Pancreas (tissue), 10 donors: ENCODE measurements at regions not wholly inside any gene's neighbourhood (a gene's known extent, or its start where the extent isn't known, plus 50 kb on each side); places are given as distances from the start of the nearest gene placed in this dataset.

Source experiments
- ATAC-seq, 4 donors: fragments of 200-7000 bp; cut with Tn5 transposase; one replicate each; pipeline versions ENCODE4 v1.8.0 to v1.9.1; 2020; ENCODE audit warnings: mild to moderate bottlenecking in 4 of 4, moderate library complexity in 4 of 4
- DNase-seq, 6 donors: peaks; one replicate each; pipeline ENCODE4 v3.0.0-alpha.2; 2020
- FAIRE-seq: peaks from 2 replicates; lab custom pipeline; 2012; peaks lifted over from hg19 to GRCh38; lab: Jason Lieb, UNC
- H3K27ac ChIP-seq, 4 donors: fragments of 200-600 bp; sonication (generic); 1 replicate in 3 of 4; 2 replicates in 1 of 4; pipeline versions ENCODE4 v1.5.0 to v1.8.0; 2020
- H3K27me3 ChIP-seq, 4 donors: fragments of 200-600 bp; one replicate each; pipeline ENCODE4 v1.8.0; 2021
- H3K36me3 ChIP-seq, 3 donors: fragments of 200-600 bp; sonication (generic) in 1 of 3; one replicate each; pipeline versions ENCODE4 v1.5.0 to v1.8.0; 2020 to 2021
- H3K4me1 ChIP-seq, 3 donors: fragments of 200-600 bp; one replicate each; pipeline ENCODE4 v1.8.0; 2021
- H3K4me3 ChIP-seq, 4 donors: fragments of 200-600 bp; sonication (generic) in 2 of 4; one replicate each; pipeline versions ENCODE4 v1.5.0 to v1.8.0; 2020 to 2021
- H3K9me3 ChIP-seq, 4 donors: fragments of 200-600 bp; one replicate each; pipeline ENCODE4 v1.8.0; 2021
- WGBS, 2 donors: extraction: QIAGEN DNeasy Blood & Tissue Kit; methylation state at CpG; one replicate each; pipeline ENCODE4 v1.1.7; 2013; 5-methylcytosine and 5-hydroxymethylcytosine counted together
- intact Hi-C, 3 donors: fragments of 100-400 bp; cut with DNase I; formaldehyde crosslinking; loops; one replicate each; pipeline versions ENCODE4 v1.11.1 to v1.14.2; 2022
- TF ChIP-seq, protein P1 (sequence below), 4 donors: fragments of 200-600 bp; sonication (generic) in 3 of 4; IDR thresholded peaks; one replicate each; pipeline versions ENCODE4 v1.5.0 to v1.8.0; 2021; ENCODE audit warnings: antibody characterized with exemption in 4 of 4
- donor health status: healthy with polysubstance abuse.
- donor health status: DM: no; HTN: no; CAD: no; lungs with moderate emphysema.
- donor health status: DM: no; HTN: no; CAD: no.
- donor health status: control.
- donor health status: control.
- donor health status: Bipolar disorder and iron deficiency.
- donor health status: DM: yes; HTN: yes; CAD: no.
- donor health status: DM: no; HTN: no; CAD: no.
- donor health status: DM: no; HTN: no; CAD: no.
- donor health status: DM: yes; HTN: yes; CAD: no.

DNA sequence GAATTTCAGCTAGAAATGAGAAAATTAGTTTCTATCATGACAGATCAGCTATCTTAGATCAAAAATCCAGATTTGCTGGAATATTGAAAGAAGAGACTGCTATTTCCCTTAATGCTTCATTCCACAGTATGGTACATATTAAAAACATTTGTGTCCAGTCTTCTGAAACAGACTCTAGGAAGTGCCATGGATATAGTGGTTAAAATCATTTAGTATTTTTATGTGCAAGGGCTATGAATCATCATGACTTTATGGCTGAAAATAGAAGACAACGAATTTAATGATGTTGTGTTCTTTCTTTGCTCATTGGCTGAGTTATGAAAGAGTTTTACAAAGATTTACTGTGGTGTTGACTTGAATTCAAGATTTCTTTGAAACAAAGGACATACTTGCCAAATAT is 146.6 kb downstream of the ANKRD60 start:
- H3K9me3 ChIP-seq: no peaks in the 10 kb centered on the region
- FAIRE-seq (no peak), DNase-seq (no peak), ATAC-seq (no peak)
- no peaks in the 10 kb centered on the region for H3K36me3 ChIP-seq
- H3K27ac ChIP-seq: no peak overlapping the region
- peaks cover 0 to 12% (median 0%) of the 10 kb centered on the region in 3 donors for H3K4me1 ChIP-seq
- intact Hi-C loops: no loop called here
- no peak overlapping the region for H3K4me3 ChIP-seq
- 13 to 30% methylated on average over 1 of the region's 1 CpG for WGBS, 2 donors
- H3K27me3 ChIP-seq: no peaks in the 10 kb centered on the region
- TF ChIP-seq, protein P1, sequence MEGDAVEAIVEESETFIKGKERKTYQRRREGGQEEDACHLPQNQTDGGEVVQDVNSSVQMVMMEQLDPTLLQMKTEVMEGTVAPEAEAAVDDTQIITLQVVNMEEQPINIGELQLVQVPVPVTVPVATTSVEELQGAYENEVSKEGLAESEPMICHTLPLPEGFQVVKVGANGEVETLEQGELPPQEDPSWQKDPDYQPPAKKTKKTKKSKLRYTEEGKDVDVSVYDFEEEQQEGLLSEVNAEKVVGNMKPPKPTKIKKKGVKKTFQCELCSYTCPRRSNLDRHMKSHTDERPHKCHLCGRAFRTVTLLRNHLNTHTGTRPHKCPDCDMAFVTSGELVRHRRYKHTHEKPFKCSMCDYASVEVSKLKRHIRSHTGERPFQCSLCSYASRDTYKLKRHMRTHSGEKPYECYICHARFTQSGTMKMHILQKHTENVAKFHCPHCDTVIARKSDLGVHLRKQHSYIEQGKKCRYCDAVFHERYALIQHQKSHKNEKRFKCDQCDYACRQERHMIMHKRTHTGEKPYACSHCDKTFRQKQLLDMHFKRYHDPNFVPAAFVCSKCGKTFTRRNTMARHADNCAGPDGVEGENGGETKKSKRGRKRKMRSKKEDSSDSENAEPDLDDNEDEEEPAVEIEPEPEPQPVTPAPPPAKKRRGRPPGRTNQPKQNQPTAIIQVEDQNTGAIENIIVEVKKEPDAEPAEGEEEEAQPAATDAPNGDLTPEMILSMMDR (IDR thresholded peaks at IDR 0.05): no peak

DNA sequence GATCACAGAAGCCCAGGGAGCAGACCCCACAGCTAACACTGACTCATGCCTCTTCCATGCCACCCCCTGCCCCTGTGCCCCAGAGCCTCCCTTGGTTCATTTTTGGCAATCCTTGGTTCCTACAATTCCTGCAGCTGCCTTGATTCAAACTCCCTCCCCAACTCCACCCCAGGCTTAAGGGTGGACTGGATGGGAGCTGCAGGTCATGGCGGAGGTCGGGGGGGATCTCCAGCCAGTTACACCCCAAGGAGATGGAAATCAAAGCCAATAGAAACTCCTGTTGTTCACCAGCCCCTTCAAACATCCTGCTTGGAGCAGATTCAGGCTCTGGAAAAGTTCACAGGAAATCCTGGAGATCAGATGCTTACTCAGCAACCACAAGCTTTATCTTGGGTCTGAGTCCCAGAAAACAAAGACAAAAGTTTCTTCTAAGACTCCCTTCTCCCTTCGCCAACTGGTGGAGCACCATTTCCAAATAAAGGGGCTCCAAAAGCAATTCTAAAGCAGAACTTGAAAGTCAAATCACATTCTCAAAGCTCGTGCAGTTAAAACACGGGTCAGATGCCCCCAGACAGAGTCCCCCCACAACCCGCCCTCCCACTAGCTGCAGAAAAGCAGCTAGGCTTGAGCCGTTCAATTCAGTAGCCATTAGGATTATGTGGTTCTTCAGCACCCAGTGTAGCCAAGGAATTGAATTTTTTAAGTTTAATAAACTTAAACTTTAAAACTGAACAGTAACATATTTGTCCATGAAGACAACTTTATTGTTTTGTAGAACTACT is 149.5 kb downstream of the ANKRD60 start:
- no peaks in the 10 kb centered on the region for H3K27me3 ChIP-seq
- peaks cover 0 to 6% (median 0%) of the 10 kb centered on the region in 3 donors for H3K4me1 ChIP-seq
- H3K27ac ChIP-seq: no peak overlapping the region
- no peak overlapping the region for H3K4me3 ChIP-seq
- 55 to 71% methylated on average over 7 of the region's 7 CpGs for WGBS, 2 donors
- no peaks in the 10 kb centered on the region for H3K36me3 ChIP-seq
- intact Hi-C loops: no loop called here
- ATAC-seq: peak in 1 of 4 donors; percentile 38
- H3K9me3 ChIP-seq: no peaks in the 10 kb centered on the region
- TF ChIP-seq, protein P1 (IDR thresholded peaks at IDR 0.05): no peak
- peak in 1 of 6 donors; percentile 6 for DNase-seq
- no peak for FAIRE-seq

DNA sequence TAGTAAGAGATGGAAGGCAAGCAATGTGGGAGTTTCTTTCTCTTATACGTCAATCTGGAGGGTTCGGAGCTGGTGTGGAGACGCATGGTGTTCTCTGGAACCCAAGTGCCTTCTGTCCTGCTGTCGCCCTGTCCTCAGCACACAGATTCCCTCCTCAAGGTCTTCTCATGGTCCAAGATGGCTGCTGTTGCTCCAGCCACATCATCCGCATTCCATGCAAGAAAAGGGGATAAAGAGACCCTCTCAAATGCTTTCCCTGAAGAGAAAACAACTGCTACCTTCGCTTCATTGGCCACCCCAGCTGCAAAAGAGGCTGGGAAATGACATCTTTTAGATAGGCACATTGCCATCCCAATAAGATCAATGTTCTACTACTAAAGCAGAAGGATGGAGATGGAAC is 151.2 kb downstream of the ANKRD60 start:
- TF ChIP-seq, protein P1 (IDR thresholded peaks at IDR 0.05): no peak
- ATAC-seq (no peak), FAIRE-seq (no peak), DNase-seq (no peak)
- no peaks in the 10 kb centered on the region for H3K27me3 ChIP-seq
- 75 to 79% methylated on average over 6 of the region's 6 CpGs for WGBS, 2 donors
- peaks cover 0 to 3% (median 0%) of the 10 kb centered on the region in 3 donors for H3K4me1 ChIP-seq
- H3K4me3 ChIP-seq: no peak overlapping the region
- H3K9me3 ChIP-seq: no peaks in the 10 kb centered on the region
- H3K27ac ChIP-seq: no peak overlapping the region
- no peaks in the 10 kb centered on the region for H3K36me3 ChIP-seq
- intact Hi-C loops: no loop called here

DNA sequence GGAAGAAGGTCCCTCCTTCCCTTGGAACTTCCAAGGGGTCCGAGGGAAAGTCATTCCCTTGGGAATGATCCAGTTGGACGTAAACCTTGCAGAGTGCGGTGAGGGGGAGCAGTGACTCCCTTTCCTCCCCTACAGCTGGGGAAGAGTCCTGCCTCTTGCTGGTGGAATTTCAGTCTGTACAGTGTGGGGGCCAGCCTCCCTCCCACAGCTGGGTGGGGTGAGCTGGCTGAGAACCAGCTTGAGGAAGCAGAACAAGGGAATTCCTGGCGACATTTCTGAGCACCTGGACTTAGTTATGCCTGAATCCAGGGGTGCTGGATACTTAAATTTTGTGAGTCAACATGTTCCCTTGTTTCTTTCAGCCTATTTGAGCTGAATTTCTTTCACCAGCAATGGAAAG is 152.0 kb downstream of the ANKRD60 start:
- no peaks in the 10 kb centered on the region for H3K9me3 ChIP-seq
- H3K36me3 ChIP-seq: no peaks in the 10 kb centered on the region
- WGBS, 2 donors: 41 to 42% methylated on average over 4 of the region's 4 CpGs
- peak in 2 of 4 donors; percentile 20 to 38 for ATAC-seq
- H3K4me1 ChIP-seq: no peaks in the 10 kb centered on the region
- no peak overlapping the region for H3K4me3 ChIP-seq
- FAIRE-seq: no peak
- TF ChIP-seq, protein P1 (IDR thresholded peaks at IDR 0.05): no peak
- intact Hi-C loops: no loop called here
- H3K27ac ChIP-seq: peak overlapping the region in 1 of 4 donors; percentile 21
- DNase-seq: peak in 1 of 6 donors; percentile 5
- H3K27me3 ChIP-seq: no peaks in the 10 kb centered on the region
